ENCODE measurements at regions not wholly inside any gene's neighbourhood (a gene's known extent, or its start where the extent isn't known, plus 50 kb on each side); places are given as distances from the start of the nearest gene placed in this dataset.
"Not testable (repeated sequence)": the region's sequence is repeated elsewhere in the genome, so short reads cannot be mapped to it uniquely, and the experiment has no call there.

- no peak for DNase-seq (ENCODE audit: low spot score)
Measured at GRCh38 chr13:37295573-37295972, 190.1 kb upstream of the CSNK1A1L start.

DNA sequence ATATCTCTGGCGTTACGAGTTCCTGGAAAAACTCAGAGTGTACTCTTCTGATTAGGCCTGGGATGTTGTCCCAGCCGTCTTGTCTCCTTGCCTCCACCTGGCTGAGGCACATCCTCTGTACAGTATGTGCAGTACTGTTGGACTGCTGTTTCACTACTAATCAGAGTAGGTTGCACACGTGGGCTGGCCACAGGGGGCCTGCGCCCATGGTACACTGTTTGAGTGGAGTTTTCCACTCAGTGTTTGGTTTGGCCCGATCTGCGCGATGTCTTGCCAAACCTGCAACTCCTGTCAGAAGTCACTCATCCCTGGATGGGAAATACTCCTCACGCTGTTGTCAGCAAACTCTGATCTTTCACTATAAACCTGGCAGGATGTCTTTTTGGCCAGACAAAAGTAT is 189.6 kb upstream of the CSNK1A1L start:
- DNase-seq (ENCODE audit: low spot score) = no peak

- no peak for DNase-seq (ENCODE audit: low spot score)
Measured at GRCh38 chr13:37294472-37294871, 189.0 kb upstream of the CSNK1A1L start.

DNA sequence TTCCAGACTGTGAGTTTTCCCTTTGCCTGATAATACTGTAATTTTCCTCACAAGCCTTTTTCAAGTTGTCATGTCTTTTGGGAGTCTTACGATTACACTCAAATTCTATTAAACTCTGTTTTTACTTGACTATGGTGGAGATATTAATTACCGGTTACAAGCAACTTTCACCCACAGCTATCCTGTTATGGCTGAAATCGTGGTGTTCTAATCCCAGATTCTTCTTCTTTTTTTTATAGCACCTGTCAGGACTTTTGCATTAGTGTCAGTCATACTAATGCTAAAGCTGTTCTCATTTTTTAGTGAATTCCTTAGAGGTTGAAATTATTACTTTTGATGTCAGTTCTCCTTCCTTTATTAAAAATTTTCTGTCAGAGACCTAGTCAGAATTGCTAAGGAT is 187.8 kb upstream of the CSNK1A1L start:
- DNase-seq (ENCODE audit: low spot score) = no peak

GRCh38 chr13:37290716-37291505 is 185.4 kb upstream of the CSNK1A1L start:
- DNase-seq (ENCODE audit: low spot score) = no peak

GRCh38 chr13:37289212-37289935 is 183.9 kb upstream of the CSNK1A1L start:
- DNase-seq (ENCODE audit: low spot score) = no peak

DNA sequence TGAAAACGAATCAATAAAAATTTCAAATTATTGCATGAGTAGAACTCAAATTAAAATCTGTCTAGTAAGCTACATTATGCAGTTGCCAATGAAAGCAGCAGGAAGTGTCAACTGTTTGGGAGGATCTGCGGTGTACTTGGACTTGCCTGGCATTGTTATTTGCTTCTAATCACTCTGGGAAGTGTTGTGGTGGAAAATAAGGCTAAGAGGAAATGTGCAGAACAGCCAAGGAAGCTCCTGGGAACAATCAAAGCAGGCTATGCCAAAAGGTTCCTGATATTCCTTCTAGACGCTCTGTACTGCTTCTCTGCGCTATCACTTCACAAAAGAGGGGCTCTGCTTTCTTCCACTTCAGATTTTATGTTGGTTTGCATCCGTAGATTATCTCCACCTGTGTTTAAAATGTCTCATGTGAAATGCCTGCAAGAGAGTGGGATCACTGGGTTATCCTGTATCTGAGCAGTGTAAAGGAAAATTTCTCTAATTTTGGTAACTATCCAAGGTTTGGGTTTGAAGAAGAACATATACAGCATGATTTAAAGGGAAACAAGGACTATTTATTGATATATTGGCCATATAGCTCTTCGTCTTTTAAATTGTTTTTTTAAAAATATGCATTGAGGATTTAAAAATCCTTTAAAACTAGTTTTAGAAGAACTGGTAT is 182.7 kb upstream of the CSNK1A1L start:
- DNase-seq (ENCODE audit: low spot score) = no peak

DNA sequence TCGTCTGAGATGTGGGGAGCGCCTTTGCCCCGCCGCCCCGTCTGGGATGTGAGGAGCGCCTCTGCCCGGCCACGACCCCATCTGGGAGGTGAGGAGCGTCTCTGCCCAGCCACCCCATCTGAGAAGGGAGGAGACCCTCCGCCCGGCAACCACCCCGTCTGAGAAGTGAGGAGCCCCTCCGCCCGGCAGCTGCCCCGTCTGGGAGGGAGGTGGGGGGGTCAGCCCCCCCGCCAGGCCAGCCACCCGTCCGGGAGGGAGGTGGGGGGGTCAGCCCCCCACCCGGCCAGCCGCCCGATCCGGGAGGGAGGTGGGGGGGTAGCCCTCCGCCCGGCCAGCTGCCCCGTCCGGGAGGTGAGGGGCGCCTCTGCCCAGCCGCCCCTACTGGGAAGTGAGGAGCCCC is 174.8 kb upstream of the CSNK1A1L start:
- not testable (repeated sequence) for DNase-seq (ENCODE audit: low spot score)

GRCh38 chr13:37277435-37278144 is 172.1 kb upstream of the CSNK1A1L start:
- no peak for DNase-seq (ENCODE audit: low spot score)

GRCh38 chr13:37277007-37277406 is 171.5 kb upstream of the CSNK1A1L start:
- no peak for DNase-seq (ENCODE audit: low spot score)

DNA sequence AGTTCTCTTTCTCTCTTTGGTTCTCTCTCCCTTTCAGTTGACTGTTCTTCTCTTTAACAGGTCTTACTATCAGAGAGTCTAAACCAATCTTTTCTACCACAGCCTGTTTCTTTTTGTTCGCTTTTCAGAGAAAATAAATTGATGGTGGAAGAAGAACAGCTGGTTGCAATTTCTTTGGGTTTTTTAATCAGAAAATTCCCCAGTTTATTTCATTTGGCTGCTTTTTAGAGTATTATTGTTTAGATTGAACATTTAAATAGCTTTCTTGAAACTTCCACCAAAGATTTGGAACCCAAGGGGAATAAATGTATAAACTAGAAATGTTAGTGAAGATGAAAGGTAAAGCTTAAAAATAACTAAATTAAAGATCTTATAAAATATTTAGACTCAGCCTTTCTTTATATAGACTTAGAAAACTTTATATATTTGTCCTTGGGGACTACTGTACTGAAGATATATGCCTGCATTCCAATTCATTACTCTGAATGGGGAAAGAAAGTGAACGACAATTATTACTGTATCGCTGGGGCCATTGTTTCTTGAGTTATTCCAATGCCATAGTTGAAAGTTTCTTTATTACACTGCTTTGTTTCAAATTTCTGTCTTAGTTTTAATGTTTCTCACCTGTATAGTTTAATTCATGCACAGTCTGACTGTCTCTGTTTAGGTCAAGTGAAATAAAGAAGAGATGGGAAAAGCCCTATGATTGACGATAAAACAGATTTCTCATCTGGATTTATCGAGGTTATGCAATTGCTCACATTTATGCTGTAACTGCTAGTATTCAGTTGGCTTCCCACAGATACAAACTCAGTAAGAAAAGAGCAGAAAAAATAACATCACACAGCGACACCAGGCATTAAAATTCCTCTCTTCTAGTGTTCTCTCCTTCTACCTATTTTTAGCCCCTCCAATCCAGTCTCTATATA is 169.4 kb upstream of the CSNK1A1L start:
- no peak for DNase-seq (ENCODE audit: low spot score)

- no peak for DNase-seq (ENCODE audit: low spot score)
Measured at GRCh38 chr13:37273836-37274235, 168.4 kb upstream of the CSNK1A1L start.

DNA sequence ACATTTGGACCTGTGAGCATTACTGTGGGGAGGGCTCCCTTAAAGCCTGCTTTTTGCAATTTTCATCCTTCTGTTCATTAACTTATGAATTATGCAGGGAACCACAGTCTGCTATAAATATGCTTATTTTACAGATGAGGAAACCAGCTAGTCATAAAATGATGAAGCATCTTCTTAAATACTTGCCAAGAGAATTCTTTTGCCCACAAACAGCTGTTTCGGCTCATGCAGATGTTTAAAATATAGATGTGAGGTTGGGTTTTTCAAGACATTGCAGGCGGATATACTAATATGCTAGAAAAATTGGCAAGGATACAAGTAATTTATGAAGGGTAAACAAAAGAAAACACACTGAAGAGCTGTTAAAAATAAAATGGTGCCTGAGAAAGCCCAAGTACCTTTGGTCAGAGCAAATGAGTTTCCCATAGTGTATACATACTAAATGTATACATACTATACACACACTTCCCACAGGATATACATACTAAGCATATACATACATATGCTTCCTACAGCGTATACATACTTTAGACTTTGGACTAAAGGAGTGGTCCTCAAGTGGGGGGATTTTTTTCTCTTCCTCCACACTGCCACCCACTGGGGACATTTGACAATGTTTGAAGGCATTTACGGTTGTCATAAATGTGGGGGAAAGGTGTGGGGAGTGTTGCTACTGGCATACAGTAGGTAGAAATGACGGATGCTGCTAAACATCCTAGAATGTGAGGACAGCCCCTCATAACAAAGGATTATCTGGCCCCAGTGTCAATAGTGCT is 164.9 kb upstream of the CSNK1A1L start:
- no peak for DNase-seq (ENCODE audit: low spot score)

GRCh38 chr13:37263871-37264270 is 158.4 kb upstream of the CSNK1A1L start:
- DNase-seq (ENCODE audit: low spot score) = no peak

DNA sequence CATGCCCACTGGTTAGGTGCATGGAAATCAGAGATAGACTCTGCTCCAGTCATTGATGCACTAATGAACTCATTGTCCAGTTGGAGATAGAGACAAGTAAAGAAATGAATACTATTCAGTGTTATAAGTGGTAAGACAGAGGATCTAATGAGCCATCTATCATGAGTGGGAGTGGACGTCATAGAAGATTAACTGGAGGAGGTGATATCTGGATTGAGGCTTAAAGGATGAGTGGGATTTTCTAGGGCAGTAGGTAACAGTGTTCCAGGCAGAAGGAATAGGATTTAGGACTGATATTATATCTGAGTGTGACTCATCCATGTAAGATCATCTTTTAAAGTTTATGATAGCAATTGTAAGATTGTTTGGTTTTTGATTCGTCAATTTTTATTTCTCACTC is 152.2 kb upstream of the CSNK1A1L start:
- no peak for DNase-seq (ENCODE audit: low spot score)

DNA sequence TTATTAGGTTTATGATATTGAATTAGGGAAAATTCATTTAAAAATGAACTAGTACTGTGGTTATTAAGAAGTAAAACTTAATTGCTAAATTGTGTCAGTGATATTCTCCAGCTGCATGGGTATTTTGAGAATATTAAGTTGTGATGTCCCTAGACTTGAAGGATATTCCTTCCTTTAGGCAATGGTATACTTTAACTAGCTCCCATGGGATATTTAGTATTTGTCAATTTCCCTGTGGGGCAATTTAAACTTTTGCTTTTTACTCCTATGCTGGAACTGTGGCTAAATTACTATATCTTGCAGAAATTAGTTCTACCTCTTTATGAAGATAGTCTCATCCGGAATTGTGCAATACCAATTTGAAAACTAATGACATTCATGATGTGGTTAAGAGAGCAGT is 151.6 kb upstream of the CSNK1A1L start:
- no peak for DNase-seq (ENCODE audit: low spot score)

DNA sequence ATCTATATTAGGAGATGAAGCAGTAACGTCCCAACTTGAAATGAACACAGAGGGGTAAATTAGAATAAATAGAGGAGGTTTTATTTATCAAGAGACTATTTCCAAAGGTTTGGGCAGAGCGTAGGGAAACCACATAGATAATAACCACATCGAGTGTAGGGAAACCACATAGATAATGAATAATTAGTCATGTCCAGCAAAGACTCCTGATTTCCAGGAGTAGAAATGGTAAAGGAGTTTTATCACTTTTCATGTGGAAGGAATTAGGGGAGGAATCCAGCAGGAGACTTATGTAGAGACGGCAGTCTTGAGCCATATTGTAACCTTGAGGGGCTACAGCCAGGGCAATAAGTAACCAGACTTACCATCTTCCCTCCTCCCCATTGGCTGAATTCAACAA is 136.3 kb upstream of the CSNK1A1L start:
- no peak for DNase-seq (ENCODE audit: low spot score)

DNA sequence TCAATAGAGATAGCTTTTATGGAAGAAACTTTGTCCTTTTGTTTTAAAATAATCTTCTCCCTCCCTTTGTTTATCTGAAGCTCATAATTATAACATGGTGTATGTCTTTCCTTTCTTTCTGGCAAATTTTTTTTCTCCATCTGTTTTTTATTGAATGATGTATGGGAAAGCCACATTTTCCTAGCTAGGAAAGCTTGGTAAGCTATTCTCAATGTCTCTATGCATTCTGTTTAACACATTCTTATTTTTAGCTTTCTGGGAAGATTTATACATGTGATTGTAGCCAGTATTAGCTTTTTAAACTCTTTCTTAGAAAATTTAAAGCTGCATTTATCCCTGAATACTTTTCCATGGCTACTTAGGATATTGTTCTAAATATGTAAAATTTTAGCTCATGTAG is 124.9 kb upstream of the CSNK1A1L start:
- no peak for DNase-seq (ENCODE audit: low spot score)

- DNase-seq (ENCODE audit: low spot score) = no peak
Measured at GRCh38 chr13:37229931-37230330, 124.5 kb upstream of the CSNK1A1L start.

- no peak for DNase-seq (ENCODE audit: low spot score)
Measured at GRCh38 chr13:37226971-37227370, 121.5 kb upstream of the CSNK1A1L start.
